Umbilical cord (tissue), 1 donor: ENCODE measurements at regions not wholly inside any gene's neighbourhood (a gene's known extent, or its start where the extent isn't known, plus 50 kb on each side); places are given as distances from the start of the nearest gene placed in this dataset.

Experiments used
- DNase-seq: peaks from one replicate; pipeline ENCODE4 v3.0.0-alpha.2; 2015; ENCODE audit warnings: low spot score

GRCh38 chr18:22467760-22468553, 50.2 kb upstream of the CTAGE1 start:
- DNase-seq: peak; percentile 71

GRCh38 chr18:22468554-22468891, 50.8 kb upstream of the CTAGE1 start:
- no peak for DNase-seq

DNA sequence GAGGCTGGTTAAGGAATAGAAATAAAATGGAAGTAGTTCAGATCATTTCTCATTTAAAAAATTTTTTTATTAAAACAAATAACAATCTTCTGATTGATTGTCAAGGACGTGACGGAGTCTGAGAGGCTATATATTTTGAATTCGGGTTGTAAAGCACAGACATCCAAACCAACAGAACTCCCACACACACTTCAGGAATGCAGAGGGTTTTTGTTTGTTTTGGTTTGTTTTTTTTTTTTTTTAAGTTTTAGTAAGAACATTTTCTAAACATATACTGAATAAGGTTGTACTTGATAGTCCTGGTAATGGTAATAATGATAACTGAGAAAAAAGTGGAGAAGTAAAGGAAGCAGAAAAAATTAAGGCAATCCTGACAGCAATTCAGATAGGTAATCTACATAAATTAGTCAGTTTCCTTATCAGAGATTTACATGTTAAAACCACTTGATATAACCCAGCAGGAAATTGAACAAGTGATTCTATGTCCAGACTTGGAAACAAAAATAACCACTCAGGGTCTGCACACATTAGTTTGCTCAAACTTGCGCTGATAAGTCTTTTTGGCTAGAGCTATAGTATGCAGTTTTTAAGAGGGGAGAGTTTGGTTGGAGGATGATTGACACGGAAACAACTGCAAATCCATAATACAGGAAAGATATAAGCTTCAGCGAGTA, 51.5 kb upstream of the CTAGE1 start:
- peak; percentile 75 for DNase-seq

GRCh38 chr18:22469926-22470247, 52.2 kb upstream of the CTAGE1 start:
- no peak for DNase-seq

- peak; percentile 69 for DNase-seq
Measured at GRCh38 chr18:22470248-22471235, 52.8 kb upstream of the CTAGE1 start.

DNA sequence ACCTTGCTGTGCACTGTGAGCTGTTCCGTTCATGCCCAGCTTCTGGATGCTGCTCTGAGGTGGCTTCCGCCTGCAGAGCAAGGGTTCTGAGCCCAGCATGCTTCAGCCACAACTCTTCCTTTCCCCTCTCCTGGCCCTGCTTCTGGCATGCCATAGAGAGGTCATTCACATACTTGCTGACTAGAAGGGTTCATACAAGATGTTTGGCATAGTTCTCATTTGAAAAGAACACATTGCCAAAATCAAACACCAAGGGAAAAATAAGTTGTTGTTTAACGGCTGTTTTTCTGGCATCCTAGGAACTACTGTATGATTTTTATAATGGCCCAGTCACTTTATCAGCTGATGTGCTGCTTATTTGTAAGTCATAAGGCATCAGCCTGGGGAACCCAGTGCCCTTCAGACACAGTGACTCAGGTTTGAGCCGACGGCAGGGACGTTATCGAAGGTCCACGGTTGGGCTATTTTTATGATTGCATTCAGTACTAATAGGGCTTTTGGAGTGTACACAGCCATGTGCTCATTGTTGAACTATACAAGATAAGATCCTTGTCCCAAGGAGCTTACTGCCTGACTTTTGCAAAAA, 53.9 kb upstream of the CTAGE1 start:
- DNase-seq: peak; percentile 92

DNA sequence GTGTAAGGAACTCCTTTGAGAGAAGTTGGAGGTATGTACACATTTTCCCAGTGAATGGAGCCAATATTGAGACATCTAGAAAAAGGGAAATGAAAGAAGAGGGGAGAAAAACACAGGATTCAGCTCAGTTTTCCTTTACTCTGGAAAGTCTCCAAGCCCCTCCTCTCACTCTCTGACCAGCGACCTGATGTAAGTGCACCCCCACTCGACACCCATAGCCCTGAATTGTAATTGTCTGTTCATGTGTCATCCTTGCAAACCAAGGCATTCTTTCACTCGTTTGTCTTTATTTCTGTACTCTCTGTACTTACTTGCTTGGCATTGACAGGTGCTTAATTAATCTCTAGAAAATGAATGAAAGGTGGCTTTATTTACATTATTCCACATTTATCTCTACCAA, 55.7 kb upstream of the CTAGE1 start:
- no peak for DNase-seq

DNA sequence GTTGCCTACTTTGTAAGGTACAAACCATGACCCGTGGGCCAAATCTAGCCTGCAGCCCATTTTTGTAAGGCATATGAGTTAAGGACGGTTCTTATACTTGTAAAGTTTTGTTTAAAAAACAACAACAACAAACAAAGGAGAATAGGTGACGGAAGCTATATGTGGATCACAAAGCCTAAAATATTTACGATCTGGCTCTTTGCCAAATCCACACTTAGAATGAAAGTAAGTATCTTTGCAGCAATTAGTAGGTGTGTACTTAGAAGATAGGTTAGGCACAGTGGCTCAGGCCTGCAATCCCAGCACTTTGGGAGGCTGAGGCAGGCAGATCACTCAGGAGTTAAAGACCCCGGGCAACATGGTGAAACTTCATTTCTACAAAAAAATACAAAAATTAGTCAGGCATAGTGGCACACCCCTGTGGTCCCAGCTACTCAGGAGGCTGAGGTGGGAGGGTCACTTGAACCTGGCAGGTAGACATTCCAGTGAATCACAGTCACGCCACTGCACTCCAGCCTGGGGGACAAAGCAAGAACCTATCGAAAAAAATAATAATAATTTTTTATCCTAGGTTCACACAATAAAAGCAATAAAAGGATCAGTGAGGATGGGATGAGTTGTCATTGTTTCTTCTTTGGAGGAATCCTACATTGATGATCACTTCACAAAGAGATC, 57.8 kb upstream of the CTAGE1 start:
- DNase-seq: no peak

DNA sequence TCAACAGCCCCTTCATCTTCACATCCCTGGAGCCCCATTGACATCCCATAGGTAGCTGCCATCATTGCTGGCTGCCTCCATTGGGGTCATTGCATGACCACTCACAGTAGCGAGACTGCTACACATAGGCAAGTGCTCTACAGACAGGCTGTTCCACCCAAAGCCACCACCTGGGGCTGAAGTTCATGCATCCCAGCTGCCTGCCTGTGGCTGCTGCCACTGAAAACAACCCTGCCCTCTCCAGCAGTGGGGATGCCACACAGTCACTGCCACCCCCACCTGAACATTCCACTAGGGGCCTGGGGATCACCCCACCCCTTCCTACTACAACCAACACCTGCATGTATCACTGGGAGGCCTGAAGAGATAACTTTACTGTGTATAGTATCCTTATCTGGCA, 59.5 kb upstream of the CTAGE1 start:
- no peak for DNase-seq

DNA sequence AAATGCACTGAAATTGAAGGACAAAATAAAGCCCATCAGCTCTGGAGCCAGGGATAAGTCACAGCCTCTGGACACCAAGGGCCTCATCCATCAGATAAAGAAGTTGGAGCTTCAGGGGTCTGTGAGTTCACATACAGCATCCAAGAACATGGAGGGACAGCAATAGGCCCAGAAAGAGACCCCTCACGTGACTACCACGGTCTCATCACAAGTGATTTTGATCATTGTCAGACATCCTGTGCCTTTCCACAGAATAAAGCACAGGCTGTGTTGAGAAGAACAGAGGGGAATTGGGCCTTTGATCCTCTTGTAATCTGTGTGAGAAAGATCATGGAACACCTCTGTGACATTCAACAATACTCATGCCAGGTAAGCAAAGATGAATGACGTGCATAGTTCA, 65.2 kb upstream of the CTAGE1 start:
- DNase-seq: no peak

- DNase-seq: no peak
Measured at GRCh38 chr18:22483407-22483806, 65.7 kb upstream of the CTAGE1 start.

DNA sequence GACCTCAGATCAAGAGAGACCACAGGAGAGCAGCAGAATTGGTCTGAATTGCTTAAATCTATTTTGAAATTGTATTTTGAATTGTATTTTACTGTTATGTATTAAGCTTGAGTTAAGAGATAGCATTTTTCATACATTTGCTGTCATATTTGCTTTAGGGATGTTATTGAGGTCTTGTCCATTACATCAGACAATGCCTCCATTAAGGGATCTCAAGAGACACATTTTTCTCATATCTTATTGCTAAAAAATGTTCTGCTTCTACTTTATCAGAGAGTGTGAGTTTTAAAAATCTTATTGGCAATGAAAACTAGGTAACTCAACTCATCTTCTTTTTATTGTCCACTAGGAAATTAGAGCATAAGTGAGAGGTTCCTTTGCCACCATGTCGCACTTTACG, 66.8 kb upstream of the CTAGE1 start:
- DNase-seq: no peak

GRCh38 chr18:22485808-22486244, 68.1 kb upstream of the CTAGE1 start:
- no peak for DNase-seq

GRCh38 chr18:22486667-22487066, 69.0 kb upstream of the CTAGE1 start:
- DNase-seq: no peak

DNA sequence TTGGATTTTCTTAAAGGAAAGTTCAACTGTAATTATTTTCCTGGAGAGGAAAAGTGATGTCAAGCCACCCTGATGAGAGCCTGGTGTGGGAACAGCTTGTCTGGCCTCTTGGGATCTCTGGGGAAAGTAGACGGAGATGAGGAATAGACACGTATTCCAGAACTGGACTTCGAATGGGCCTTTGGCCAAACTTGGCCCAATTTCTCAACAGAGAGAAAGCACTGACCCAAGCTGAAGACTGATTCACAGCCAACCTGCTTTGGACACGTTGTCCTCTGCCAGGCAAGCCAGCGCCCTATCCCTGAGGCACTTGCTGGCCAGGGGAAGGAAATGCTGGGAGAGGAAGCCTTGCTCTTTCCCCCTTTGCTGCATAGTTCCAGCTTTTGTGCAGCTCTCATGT, 70.8 kb upstream of the CTAGE1 start:
- DNase-seq: no peak

DNA sequence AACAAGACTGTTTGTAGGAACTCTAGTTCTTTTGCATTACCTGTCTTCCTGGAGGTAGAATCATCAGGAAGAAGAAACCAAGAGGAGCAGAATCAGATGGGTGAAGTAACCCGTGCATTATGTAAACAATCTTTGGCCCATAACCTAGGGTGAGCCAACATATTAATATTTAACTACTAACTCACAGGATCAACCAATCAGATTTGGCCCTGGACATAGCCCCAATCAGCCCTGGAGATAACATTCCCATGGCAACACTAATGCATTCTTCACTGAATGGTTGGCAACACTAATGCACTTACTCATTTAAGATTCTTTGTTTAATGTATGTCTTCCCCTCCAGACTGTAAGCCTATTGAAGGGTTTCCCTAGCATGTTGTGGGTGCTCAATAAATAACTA, 72.0 kb upstream of the CTAGE1 start:
- no peak for DNase-seq

DNA sequence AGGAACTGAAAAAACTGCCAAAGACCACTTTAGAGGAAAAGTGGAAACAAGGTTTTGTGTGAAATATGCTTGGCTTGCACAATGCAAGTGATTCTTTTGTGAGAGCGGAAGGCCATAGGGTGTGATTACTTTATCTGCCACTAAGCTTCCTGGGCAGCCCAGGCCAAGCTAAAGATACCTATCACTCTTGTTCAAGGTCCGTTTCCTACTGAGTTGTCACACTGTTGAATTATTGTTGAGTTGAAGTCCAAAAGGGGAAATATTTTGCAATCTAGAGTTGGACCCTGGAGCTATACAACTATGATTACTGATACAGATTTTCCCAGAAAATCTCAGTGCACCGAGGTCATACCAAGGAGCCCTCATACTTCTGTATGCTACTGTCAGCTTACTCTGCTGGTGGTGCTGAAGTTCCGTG, 72.7 kb upstream of the CTAGE1 start:
- DNase-seq: no peak

- peak; percentile 89 for DNase-seq
Measured at GRCh38 chr18:22493255-22493654, 75.5 kb upstream of the CTAGE1 start.

- peak; percentile 88 for DNase-seq
Measured at GRCh38 chr18:22493940-22494339, 76.2 kb upstream of the CTAGE1 start.

DNA sequence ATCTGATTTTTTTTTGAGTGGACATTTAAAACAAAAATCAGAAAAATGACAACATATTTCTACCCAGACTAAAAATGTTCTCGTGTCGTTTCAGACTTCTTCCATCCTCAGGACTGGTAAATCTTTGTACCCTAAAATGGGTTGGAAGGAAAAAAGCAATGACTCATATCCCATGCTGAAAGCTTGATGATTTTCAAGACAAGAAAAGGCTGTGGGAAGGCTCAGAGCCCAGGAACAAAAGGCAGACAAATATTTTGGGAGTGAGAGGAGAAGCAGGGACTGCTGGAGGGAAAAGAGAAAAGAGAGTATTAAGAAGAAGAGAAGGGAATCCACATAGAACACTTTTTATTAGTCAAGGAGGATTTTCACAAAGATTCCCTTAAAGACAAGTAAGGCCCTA, 77.1 kb upstream of the CTAGE1 start:
- peak; percentile 89 for DNase-seq

GRCh38 chr18:22499421-22499820, 81.7 kb upstream of the CTAGE1 start:
- no peak for DNase-seq
